HG02943 (cell line): ENCODE measurements at regions not wholly inside any gene's neighbourhood (a gene's known extent, or its start where the extent isn't known, plus 50 kb on each side); places are given as distances from the start of the nearest gene placed in this dataset.
"Not testable (repeated sequence)": the region's sequence is repeated elsewhere in the genome, so short reads cannot be mapped to it uniquely, and the experiment has no call there.

ENCODE experiments used
- ATAC-seq: cut with Tn5 transposase; IDR thresholded peaks from one replicate; pipeline ENCODE4 v1.9.1; 2021; ENCODE audit warnings: mild to moderate bottlenecking, low read depth, moderate library complexity; ENCODE audit not compliant: unreplicated experiment

GRCh38 chr4:103324811-103325210 is 126.7 kb upstream of the CENPE start:
- ATAC-seq, result no peak

- no peak for ATAC-seq
These were observed 120.2 kb upstream of the CENPE start for GRCh38 chr4:103318327-103318726.

GRCh38 chr4:103308248-103308561 is 110.1 kb upstream of the CENPE start:
- ATAC-seq, result no peak

GRCh38 chr4:103307453-103308247 is 109.5 kb upstream of the CENPE start:
- ATAC-seq, result no peak

- ATAC-seq, result no peak
These were observed 108.8 kb upstream of the CENPE start for GRCh38 chr4:103306870-103307375.

GRCh38 chr4:103305355-103305754 is 107.2 kb upstream of the CENPE start:
- ATAC-seq, result no peak

- ATAC-seq, result no peak
These were observed 104.9 kb upstream of the CENPE start for GRCh38 chr4:103303011-103303410.

GRCh38 chr4:103292959-103293358 is 94.8 kb upstream of the CENPE start:
- ATAC-seq, result no peak

- ATAC-seq, result no peak
These were observed 94.2 kb upstream of the CENPE start for GRCh38 chr4:103292373-103292772.

GRCh38 chr4:103289186-103289585 is 91.0 kb upstream of the CENPE start:
- no peak for ATAC-seq

- ATAC-seq, result no peak
These were observed 74.0 kb upstream of the CENPE start for GRCh38 chr4:103272174-103272573.

GRCh38 chr4:103268746-103269145 is 70.6 kb upstream of the CENPE start:
- ATAC-seq, result no peak

- no peak for ATAC-seq
These were observed 66.8 kb upstream of the CENPE start for GRCh38 chr4:103264905-103265304.

GRCh38 chr4:103256068-103256467 is 57.9 kb upstream of the CENPE start:
- not testable (repeated sequence) for ATAC-seq
